ENCODE measurements at regions not wholly inside any gene's neighbourhood (a gene's known extent, or its start where the extent isn't known, plus 50 kb on each side); places are given as distances from the start of the nearest gene placed in this dataset.

DNA sequence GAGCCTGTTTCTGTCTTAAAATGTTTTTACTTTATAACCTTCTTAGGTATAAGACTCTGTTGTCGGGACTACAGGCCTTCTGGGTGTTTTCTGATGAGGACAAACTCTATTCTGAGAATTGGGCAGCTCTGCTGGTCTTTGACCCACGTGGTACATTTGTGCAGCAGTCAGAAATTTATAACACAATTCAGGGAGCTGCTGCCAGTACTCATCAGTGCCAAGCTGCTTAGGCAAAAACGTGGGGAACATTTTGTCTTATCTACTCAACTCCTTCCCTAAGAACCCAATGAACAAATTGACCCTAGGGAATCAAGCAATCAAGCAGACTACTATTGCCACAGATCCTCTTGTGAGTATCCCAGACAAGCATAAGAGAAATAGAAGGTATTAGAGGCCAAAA, 180.7 kb upstream of the PDZRN3 start:
- TF ChIP-seq, protein P1, sequence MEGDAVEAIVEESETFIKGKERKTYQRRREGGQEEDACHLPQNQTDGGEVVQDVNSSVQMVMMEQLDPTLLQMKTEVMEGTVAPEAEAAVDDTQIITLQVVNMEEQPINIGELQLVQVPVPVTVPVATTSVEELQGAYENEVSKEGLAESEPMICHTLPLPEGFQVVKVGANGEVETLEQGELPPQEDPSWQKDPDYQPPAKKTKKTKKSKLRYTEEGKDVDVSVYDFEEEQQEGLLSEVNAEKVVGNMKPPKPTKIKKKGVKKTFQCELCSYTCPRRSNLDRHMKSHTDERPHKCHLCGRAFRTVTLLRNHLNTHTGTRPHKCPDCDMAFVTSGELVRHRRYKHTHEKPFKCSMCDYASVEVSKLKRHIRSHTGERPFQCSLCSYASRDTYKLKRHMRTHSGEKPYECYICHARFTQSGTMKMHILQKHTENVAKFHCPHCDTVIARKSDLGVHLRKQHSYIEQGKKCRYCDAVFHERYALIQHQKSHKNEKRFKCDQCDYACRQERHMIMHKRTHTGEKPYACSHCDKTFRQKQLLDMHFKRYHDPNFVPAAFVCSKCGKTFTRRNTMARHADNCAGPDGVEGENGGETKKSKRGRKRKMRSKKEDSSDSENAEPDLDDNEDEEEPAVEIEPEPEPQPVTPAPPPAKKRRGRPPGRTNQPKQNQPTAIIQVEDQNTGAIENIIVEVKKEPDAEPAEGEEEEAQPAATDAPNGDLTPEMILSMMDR (IDR thresholded peaks at IDR 0.05), result no peak
- TF ChIP-seq POLR2A (IDR thresholded peaks at IDR 0.05), result no peak

Data from esophagus squamous epithelium (tissue), 4 donors.